ENCODE measurements at regions not wholly inside any gene's neighbourhood (a gene's known extent, or its start where the extent isn't known, plus 50 kb on each side); places are given as distances from the start of the nearest gene placed in this dataset.

- no peaks in the 10 kb centered on the region for H3K36me3 ChIP-seq (ENCODE audit: low read depth)
- ATAC-seq: no peak
- no peak overlapping the region for H3K4me3 ChIP-seq
- TF ChIP-seq CTCF (IDR thresholded peaks at IDR 0.05): no peak
- H3K4me1 ChIP-seq (ENCODE audit: low read depth): no peaks in the 10 kb centered on the region
- no peak for DNase-seq
- intact Hi-C loops (cut with DNase I, micrococcal nuclease): no loop called here
- no peaks in the 10 kb centered on the region for H3K9me3 ChIP-seq
These were observed 1097.7 kb downstream of the TMTC2 start for GRCh38 chr12:83784298-83784890.

- DNase-seq (no peak), ATAC-seq (no peak)
- intact Hi-C loops (cut with DNase I, micrococcal nuclease): no loop called here
- peaks cover 3% of the 10 kb centered on the region for H3K9me3 ChIP-seq
- H3K36me3 ChIP-seq (ENCODE audit: low read depth): no peaks in the 10 kb centered on the region
- no peaks in the 10 kb centered on the region for H3K4me1 ChIP-seq (ENCODE audit: low read depth)
- no peak for TF ChIP-seq CTCF (IDR thresholded peaks at IDR 0.05)
- H3K4me3 ChIP-seq: no peak overlapping the region
These were observed 1092.8 kb downstream of the TMTC2 start for GRCh38 chr12:83779526-83779925.

GRCh38 chr12:83769151-83769550 lies 1082.4 kb downstream of the TMTC2 start:
- no peak for TF ChIP-seq CTCF (IDR thresholded peaks at IDR 0.05)
- Histone ChIP-seq H3K9me3 (peaks cover 7% of the 10 kb centered on the region), H3K36me3 (ENCODE audit: low read depth) (no peaks in the 10 kb centered on the region), H3K4me1 (ENCODE audit: low read depth) (no peaks in the 10 kb centered on the region), H3K4me3 (no peak overlapping the region)
- intact Hi-C loops (cut with DNase I, micrococcal nuclease): no loop called here
- ATAC-seq (no peak), DNase-seq (no peak)

GRCh38 chr12:83767723-83768122 lies 1081.0 kb downstream of the TMTC2 start:
- ATAC-seq (no peak), DNase-seq (no peak)
- Histone ChIP-seq H3K4me1 (ENCODE audit: low read depth) (no peaks in the 10 kb centered on the region), H3K36me3 (ENCODE audit: low read depth) (no peaks in the 10 kb centered on the region), H3K4me3 (no peak overlapping the region), H3K9me3 (peaks cover 2% of the 10 kb centered on the region)
- intact Hi-C loops (cut with DNase I, micrococcal nuclease): no loop called here
- no peak for TF ChIP-seq CTCF (IDR thresholded peaks at IDR 0.05)

GRCh38 chr12:83763425-83763824 lies 1076.7 kb downstream of the TMTC2 start:
- intact Hi-C loops (cut with DNase I, micrococcal nuclease): no loop called here
- no peak for TF ChIP-seq CTCF (IDR thresholded peaks at IDR 0.05)
- ATAC-seq: no peak
- no peak overlapping the region for H3K4me3 ChIP-seq
- no peak for DNase-seq
- H3K9me3 ChIP-seq: peaks cover 6% of the 10 kb centered on the region
- H3K4me1 ChIP-seq (ENCODE audit: low read depth): no peaks in the 10 kb centered on the region
- H3K36me3 ChIP-seq (ENCODE audit: low read depth): no peaks in the 10 kb centered on the region

- intact Hi-C loops (cut with DNase I, micrococcal nuclease): no loop called here
- no peak overlapping the region for H3K4me3 ChIP-seq
- no peaks in the 10 kb centered on the region for H3K4me1 ChIP-seq (ENCODE audit: low read depth)
- ATAC-seq: no peak
- peaks cover 6% of the 10 kb centered on the region for H3K9me3 ChIP-seq
- TF ChIP-seq CTCF (IDR thresholded peaks at IDR 0.05): no peak
- no peaks in the 10 kb centered on the region for H3K36me3 ChIP-seq (ENCODE audit: low read depth)
- DNase-seq: no peak
These were observed 1073.2 kb downstream of the TMTC2 start for GRCh38 chr12:83759906-83760305.

Data from mucosa of descending colon (tissue), 3 donors.